ENCODE measurements at regions not wholly inside any gene's neighbourhood (a gene's known extent, or its start where the extent isn't known, plus 50 kb on each side); places are given as distances from the start of the nearest gene placed in this dataset.
A peak's percentile ranks its signal among the peaks of the same experiment; 100 is the strongest.

DNA sequence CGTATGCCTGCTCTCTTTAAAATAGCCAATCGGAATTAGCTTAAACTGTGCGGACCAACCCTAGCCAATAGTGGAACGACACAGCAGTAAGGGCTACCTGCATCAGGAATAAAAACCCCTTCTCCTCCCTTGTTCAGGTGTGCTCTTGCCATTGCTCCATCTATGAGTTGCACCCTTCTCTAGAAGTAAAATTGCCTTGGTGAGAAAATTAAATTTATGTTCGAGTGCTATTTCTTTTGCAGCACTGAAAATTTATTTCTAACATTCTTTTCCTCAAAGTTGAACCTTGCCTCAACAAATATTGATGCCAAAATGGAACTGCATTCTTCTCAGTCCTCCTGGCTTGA lies 102.5 kb upstream of the SHB start:
- no peak overlapping the region for H2BK120ac ChIP-seq (replicated peaks; ENCODE audit: low read depth, low read length)
- H3K18ac ChIP-seq (ENCODE audit: extremely low read depth, low read length) = peak overlapping the region; percentile 42; the same call in 1 of the 2 replicates
- POLR2A ChIA-PET (ENCODE audit: partially characterized antibody) = interaction anchor here (1.1 kb wide), 1 partner anchor 268 kb away, joined by 3 read pairs; no protein-coding TSS in a partner anchor
- H2BK5ac ChIP-seq (ENCODE audit: low read depth, low read length) = no peak overlapping the region
- no peak overlapping the region for H4K8ac ChIP-seq (ENCODE audit: extremely low read depth, insufficient read depth, low read length)
- H3K36me3 ChIP-seq (ENCODE audit: control insufficient read depth in 2 of 4, insufficient read depth in 4 of 4, low read length in 3 of 4) = no peaks in the 10 kb centered on the region
- FAIRE-seq (no peak), DNase-seq (ENCODE audit: low read depth in 1 of 2, low spot score in 2 of 2) (no peak)
- H3K27ac ChIP-seq (ENCODE audit: low read depth, low read length) = no peak overlapping the region
- H3K9me3 ChIP-seq (ENCODE audit: insufficient read depth in 2 of 2, low read depth in 1 of 2, low read length in 1 of 2) = no peaks in the 10 kb centered on the region
- no peak overlapping the region for H3K23ac ChIP-seq (ENCODE audit: insufficient read length)
- H3K4me2 ChIP-seq (ENCODE audit: insufficient read depth in 1 of 2, low read depth in 2 of 2, low read length in 2 of 2) = no peak overlapping the region
- H3K27me3 ChIP-seq (replicated peaks in 1 of 4; ENCODE audit: control insufficient read depth in 3 of 4, extremely low read depth in 1 of 4, insufficient read depth in 3 of 4, low read length in 3 of 4) = no peaks in the 10 kb centered on the region
- no peaks in the 10 kb centered on the region for H3K79me2 ChIP-seq (ENCODE audit: control insufficient read depth in 1 of 2, insufficient read depth in 2 of 2, low read length in 2 of 2)
- CTCF ChIA-PET (ENCODE audit: partially characterized antibody) = interaction anchor here (1.5 to 5.8 kb wide), 3 partner anchors 11 to 83 kb away, joined by 4 to 45 read pairs (median 4); no protein-coding TSS in a partner anchor
- H3K79me1 ChIP-seq (ENCODE audit: low read depth, low read length) = no peaks in the 10 kb centered on the region
- no peak overlapping the region for H2BK15ac ChIP-seq (ENCODE audit: low read length)
- peaks cover 0 to 12% (median 3%) of the 10 kb centered on the region in 4 experiments; a peak in 4 of 7 replicates for H3K4me1 ChIP-seq (replicated peaks in 1 of 4; ENCODE audit: control insufficient read depth in 3 of 4, insufficient read depth in 4 of 4, low read length in 3 of 4)
- no peak overlapping the region for H4K91ac ChIP-seq (replicated peaks; ENCODE audit: insufficient read length, low read length)
- no peak overlapping the region for H3K14ac ChIP-seq (ENCODE audit: insufficient read length)
- H2AFZ ChIP-seq (ENCODE audit: low read length) = no peak overlapping the region
- H3K56ac ChIP-seq (replicated peaks; ENCODE audit: insufficient read length, low read depth, low read length) = no peak overlapping the region
- no peak overlapping the region for H2BK12ac ChIP-seq (ENCODE audit: low read depth, low read length)
- no peak overlapping the region for H3K4ac ChIP-seq (replicated peaks; ENCODE audit: insufficient read length, low read depth, low read length)
- H3K23me2 ChIP-seq (ENCODE audit: low read depth, low read length) = no peaks in the 10 kb centered on the region
- H3K9ac ChIP-seq (replicated peaks in 1 of 4; ENCODE audit: extremely low read depth in 1 of 4, low read depth in 3 of 4, low read length in 3 of 4) = no peak overlapping the region
- H4K20me1 ChIP-seq (replicated peaks in 1 of 2; ENCODE audit: control insufficient read depth in 1 of 2, insufficient read depth in 2 of 2, low read length in 2 of 2) = no peaks in the 10 kb centered on the region
- no peak overlapping the region for H2AK5ac ChIP-seq (ENCODE audit: low read depth, low read length)
- no peak overlapping the region for H2BK20ac ChIP-seq (ENCODE audit: low read length)
- H3K4me3 ChIP-seq (ENCODE audit: extremely low read depth in 1 of 4, insufficient read depth in 2 of 4, low read depth in 3 of 4, low read length in 4 of 4) = no peak overlapping the region
- H4K5ac ChIP-seq (ENCODE audit: insufficient read length, low read depth, low read length) = no peak overlapping the region
- 80% methylated on average over 5 of the region's 5 CpGs; no CpG with 5 or more reads in 1 of the 2 experiments for WGBS, 2 experiments (ENCODE audit: extremely low coverage in 1 of 2, insufficient coverage in 1 of 2, insufficient read length in 1 of 2, insufficient replicate concordance in 2 of 2, low coverage in 1 of 2, low lambda C conversion rate in 2 of 2, missing lambda C conversion rate in 1 of 2)
- TF ChIP-seq BCL11A (IDR thresholded peaks at IDR 0.05; ENCODE audit: low read depth in 2 of 2, low read length in 2 of 2) = no peak
- no peak for TF ChIP-seq ZNF274 (IDR thresholded peaks at IDR 0.05; ENCODE audit: borderline replicate concordance, extremely low read depth, low read length)
- no peak for TF ChIP-seq SIN3A (conservative IDR thresholded peaks at IDR 0.05 in 1 of 2, IDR thresholded peaks at IDR 0.05 in 1 of 2; ENCODE audit: low read depth in 1 of 2, low read length in 2 of 2)
- no peak for TF ChIP-seq GABPA (IDR thresholded peaks at IDR 0.05; ENCODE audit: borderline replicate concordance, insufficient read depth, low read length)

Data from H1 (cell line).